ENCODE measurements at regions not wholly inside any gene's neighbourhood (a gene's known extent, or its start where the extent isn't known, plus 50 kb on each side); places are given as distances from the start of the nearest gene placed in this dataset.

DNA sequence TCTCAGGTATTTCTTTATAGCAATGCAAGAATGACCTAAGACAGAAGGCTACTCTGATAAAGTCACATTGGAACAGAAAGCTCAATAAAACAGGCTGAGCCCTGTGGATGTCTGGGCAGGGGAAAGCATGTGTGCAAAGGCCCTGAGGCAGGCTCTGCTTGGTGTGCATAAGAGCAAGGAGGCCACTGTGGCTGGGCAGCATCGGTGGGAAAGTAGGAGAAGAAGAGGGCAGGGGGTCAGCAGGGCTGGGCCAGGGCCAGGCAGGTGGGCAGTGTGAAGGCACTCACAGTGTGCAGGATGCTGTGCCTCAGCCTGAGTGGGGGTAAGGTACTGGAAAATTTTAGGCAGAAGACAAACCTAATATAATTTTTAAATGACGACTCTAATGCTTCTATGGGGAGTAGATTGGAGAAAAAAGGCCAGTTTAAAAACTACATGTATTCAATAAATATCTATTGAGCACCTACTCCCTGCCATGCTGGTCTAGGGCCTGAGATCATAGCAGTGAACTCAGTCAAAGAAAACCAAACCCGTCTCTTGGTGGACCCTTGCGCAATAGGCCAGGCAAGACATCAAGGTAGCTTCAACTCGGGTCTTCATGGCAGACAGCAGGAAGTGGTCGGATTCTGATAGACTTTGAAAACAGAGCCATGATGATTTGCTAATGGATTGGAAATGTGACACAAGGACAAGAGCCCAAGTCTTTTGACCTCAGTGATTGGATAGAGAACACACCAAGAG, 572.3 kb downstream of the TCERG1L start:
- Mint-ChIP-seq H3K27me3 (ENCODE audit: insufficient read depth, low read depth, poor library complexity) (peaks cover 7% of the 10 kb centered on the region), H3K4me3 (no peak overlapping the region), H3K9me3 (peaks cover 98% of the 10 kb centered on the region), H3K36me3 (ENCODE audit: low read depth) (peaks cover 43% of the 10 kb centered on the region), H3K4me1 (peaks cover under 1% of the 10 kb centered on the region), H3K27ac (no peak overlapping the region)
- Histone ChIP-seq H4K20me1 (replicated peaks; ENCODE audit: insufficient read depth) (no peaks in the 10 kb centered on the region), H3K27ac (ENCODE audit: low read depth) (no peak overlapping the region), H3K9me2 (ENCODE audit: insufficient read depth) (no peaks in the 10 kb centered on the region), H3K79me2 (replicated peaks; ENCODE audit: insufficient read depth) (no peaks in the 10 kb centered on the region), H3K4me3 (no peak overlapping the region), H3K36me3 (ENCODE audit: insufficient read depth) (no peaks in the 10 kb centered on the region; the same call in 1 of the 2 replicates), H3F3A (replicated peaks; ENCODE audit: low read depth) (no peaks in the 10 kb centered on the region), H3K4me2 (no peak overlapping the region), H2AFZ (no peak overlapping the region), H3K4me1 (ENCODE audit: insufficient read depth) (no peaks in the 10 kb centered on the region), H3K27me3 (ENCODE audit: insufficient read depth) (no peaks in the 10 kb centered on the region)
- ATAC-seq (no peak), DNase-seq (ENCODE audit: low spot score) (no peak)
- TF ChIP-seq JUNB (IDR thresholded peaks at IDR 0.05; ENCODE audit: unreplicated experiment) = no peak
- no peak for TF ChIP-seq STAT1 (IDR thresholded peaks at IDR 0.05; ENCODE audit: unreplicated experiment)
- no peak for TF ChIP-seq ETS1 (IDR thresholded peaks at IDR 0.05)
- TF ChIP-seq EZH2 (IDR thresholded peaks at IDR 0.05; ENCODE audit: low read depth, unreplicated experiment) = no peak
- no peak for TF ChIP-seq ZNF331 (CRISPR knock-in tag; IDR thresholded peaks at IDR 0.05; ENCODE audit: low read depth)
- no peak for TF ChIP-seq REST (IDR thresholded peaks at IDR 0.05; ENCODE audit: unreplicated experiment)
- TF ChIP-seq CREB1 (CRISPR knock-in tag; IDR thresholded peaks at IDR 0.05; ENCODE audit: low read depth) = no peak

GRCh38 chr10:130739757-130740145, 571.8 kb downstream of the TCERG1L start:
- Histone ChIP-seq H3K79me2 (replicated peaks; ENCODE audit: insufficient read depth) (no peaks in the 10 kb centered on the region), H3K4me2 (no peak overlapping the region), H3K9me2 (ENCODE audit: insufficient read depth) (no peaks in the 10 kb centered on the region), H3K27me3 (ENCODE audit: insufficient read depth) (no peaks in the 10 kb centered on the region), H3K36me3 (ENCODE audit: insufficient read depth) (no peaks in the 10 kb centered on the region; the same call in 1 of the 2 replicates), H3K4me3 (no peak overlapping the region), H3F3A (replicated peaks; ENCODE audit: low read depth) (no peaks in the 10 kb centered on the region), H4K20me1 (replicated peaks; ENCODE audit: insufficient read depth) (no peaks in the 10 kb centered on the region), H3K27ac (ENCODE audit: low read depth) (no peak overlapping the region), H3K4me1 (ENCODE audit: insufficient read depth) (no peaks in the 10 kb centered on the region), H2AFZ (no peak overlapping the region)
- DNase-seq (ENCODE audit: low spot score) (no peak), ATAC-seq (no peak)
- peaks cover 98% of the 10 kb centered on the region for H3K9me3 Mint-ChIP-seq
- H3K36me3 Mint-ChIP-seq (ENCODE audit: low read depth) = peaks cover 43% of the 10 kb centered on the region
- peaks cover 9% of the 10 kb centered on the region for H3K27me3 Mint-ChIP-seq (ENCODE audit: insufficient read depth, low read depth, poor library complexity)
- H3K4me1 Mint-ChIP-seq = peaks cover 6% of the 10 kb centered on the region
- no peak overlapping the region for H3K27ac Mint-ChIP-seq
- no peak overlapping the region for H3K4me3 Mint-ChIP-seq
- TF ChIP-seq ZNF331 (CRISPR knock-in tag; IDR thresholded peaks at IDR 0.05; ENCODE audit: low read depth) (no peak), EZH2phosphoT487 (IDR thresholded peaks at IDR 0.05; ENCODE audit: unreplicated experiment) (no peak), CTCF (conservative IDR thresholded peaks at IDR 0.05; ENCODE audit: low read depth in 2 of 2) (no peak), CREB1 (CRISPR knock-in tag; IDR thresholded peaks at IDR 0.05; ENCODE audit: low read depth) (no peak), ZNF114 (CRISPR knock-in tag; IDR thresholded peaks at IDR 0.05) (no peak), STAT1 (IDR thresholded peaks at IDR 0.05; ENCODE audit: unreplicated experiment) (no peak)

Data from GM23338 (cell line).